ENCODE measurements at regions not wholly inside any gene's neighbourhood (a gene's known extent, or its start where the extent isn't known, plus 50 kb on each side); places are given as distances from the start of the nearest gene placed in this dataset.
"Not testable (repeated sequence)": the region's sequence is repeated elsewhere in the genome, so short reads cannot be mapped to it uniquely, and the experiment has no call there.

DNA sequence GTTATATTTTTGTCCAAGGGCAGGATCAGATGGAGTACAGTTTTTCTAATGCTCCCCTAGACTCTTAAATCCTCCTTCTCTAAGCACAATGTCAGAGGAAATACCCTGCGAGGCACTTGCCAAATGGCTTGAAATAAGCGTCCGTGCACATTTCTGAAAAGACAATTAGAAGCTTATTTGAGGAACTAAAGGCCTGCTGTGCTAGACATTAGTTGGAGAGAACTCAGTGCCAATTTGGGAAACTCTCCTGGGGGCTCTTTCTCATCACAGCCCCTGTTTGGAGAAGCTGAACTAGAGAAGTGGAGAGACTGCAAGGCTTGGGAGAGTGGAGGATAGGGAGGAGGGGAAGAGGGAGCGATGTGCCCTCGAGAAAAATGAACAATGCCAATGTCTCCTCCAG lies 247.6 kb upstream of the C2CD4B start:
- no peaks in the 10 kb centered on the region for H3K36me3 ChIP-seq (ENCODE audit: control insufficient read depth, insufficient read depth, low read length)
- TF ChIP-seq, protein P1, sequence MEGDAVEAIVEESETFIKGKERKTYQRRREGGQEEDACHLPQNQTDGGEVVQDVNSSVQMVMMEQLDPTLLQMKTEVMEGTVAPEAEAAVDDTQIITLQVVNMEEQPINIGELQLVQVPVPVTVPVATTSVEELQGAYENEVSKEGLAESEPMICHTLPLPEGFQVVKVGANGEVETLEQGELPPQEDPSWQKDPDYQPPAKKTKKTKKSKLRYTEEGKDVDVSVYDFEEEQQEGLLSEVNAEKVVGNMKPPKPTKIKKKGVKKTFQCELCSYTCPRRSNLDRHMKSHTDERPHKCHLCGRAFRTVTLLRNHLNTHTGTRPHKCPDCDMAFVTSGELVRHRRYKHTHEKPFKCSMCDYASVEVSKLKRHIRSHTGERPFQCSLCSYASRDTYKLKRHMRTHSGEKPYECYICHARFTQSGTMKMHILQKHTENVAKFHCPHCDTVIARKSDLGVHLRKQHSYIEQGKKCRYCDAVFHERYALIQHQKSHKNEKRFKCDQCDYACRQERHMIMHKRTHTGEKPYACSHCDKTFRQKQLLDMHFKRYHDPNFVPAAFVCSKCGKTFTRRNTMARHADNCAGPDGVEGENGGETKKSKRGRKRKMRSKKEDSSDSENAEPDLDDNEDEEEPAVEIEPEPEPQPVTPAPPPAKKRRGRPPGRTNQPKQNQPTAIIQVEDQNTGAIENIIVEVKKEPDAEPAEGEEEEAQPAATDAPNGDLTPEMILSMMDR (IDR thresholded peaks at IDR 0.05; ENCODE audit: insufficient read depth, low read length, poor library complexity, severe bottlenecking) = no peak
- no peak for DNase-seq (ENCODE audit: low read depth)
- no peak overlapping the region for H3K4me3 ChIP-seq (ENCODE audit: low read depth, low read length)
- H3K27me3 ChIP-seq (ENCODE audit: control insufficient read depth, insufficient read depth, low read length) = no peaks in the 10 kb centered on the region

GRCh38 chr15:62413153-62413552 lies 248.1 kb upstream of the C2CD4B start:
- Histone ChIP-seq H3K27me3 (ENCODE audit: control insufficient read depth, insufficient read depth, low read length) (no peaks in the 10 kb centered on the region), H3K36me3 (ENCODE audit: control insufficient read depth, insufficient read depth, low read length) (no peaks in the 10 kb centered on the region), H3K4me3 (ENCODE audit: low read depth, low read length) (no peak overlapping the region)
- no peak for DNase-seq (ENCODE audit: low read depth)
- TF ChIP-seq, protein P1 (IDR thresholded peaks at IDR 0.05; ENCODE audit: insufficient read depth, low read length, poor library complexity, severe bottlenecking) = no peak

GRCh38 chr15:62413786-62414185 lies 248.7 kb upstream of the C2CD4B start:
- Histone ChIP-seq H3K27me3 (ENCODE audit: control insufficient read depth, insufficient read depth, low read length) (no peaks in the 10 kb centered on the region), H3K36me3 (ENCODE audit: control insufficient read depth, insufficient read depth, low read length) (no peaks in the 10 kb centered on the region), H3K4me3 (ENCODE audit: low read depth, low read length) (no peak overlapping the region)
- TF ChIP-seq, protein P1 (IDR thresholded peaks at IDR 0.05; ENCODE audit: insufficient read depth, low read length, poor library complexity, severe bottlenecking) = no peak
- DNase-seq (ENCODE audit: low read depth) = no peak

GRCh38 chr15:62415498-62415897 lies 250.4 kb upstream of the C2CD4B start:
- Histone ChIP-seq H3K4me3 (ENCODE audit: low read depth, low read length) (no peak overlapping the region), H3K27me3 (ENCODE audit: control insufficient read depth, insufficient read depth, low read length) (no peaks in the 10 kb centered on the region), H3K36me3 (ENCODE audit: control insufficient read depth, insufficient read depth, low read length) (no peaks in the 10 kb centered on the region)
- TF ChIP-seq, protein P1 (IDR thresholded peaks at IDR 0.05; ENCODE audit: insufficient read depth, low read length, poor library complexity, severe bottlenecking) = no peak
- no peak for DNase-seq (ENCODE audit: low read depth)

DNA sequence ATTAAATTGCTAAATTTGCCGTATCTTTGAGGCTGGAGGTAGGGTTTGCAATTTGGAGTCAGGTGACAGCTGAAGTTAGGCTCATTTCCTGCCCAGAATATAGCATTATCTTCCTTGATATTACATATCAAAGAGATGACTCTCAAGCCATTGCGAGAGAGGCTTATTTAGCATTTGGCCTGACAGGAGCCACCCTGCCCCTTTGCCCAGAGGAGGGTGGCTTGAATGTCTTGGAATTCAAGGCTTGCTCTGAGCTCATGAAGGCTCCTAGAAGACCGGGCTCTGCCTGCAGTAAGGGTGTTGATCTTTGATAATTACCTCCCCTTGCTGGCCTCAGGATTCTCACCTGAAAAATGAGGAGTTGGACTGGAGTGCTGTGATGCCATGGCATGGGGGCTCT lies 251.4 kb upstream of the C2CD4B start:
- no peak for DNase-seq (ENCODE audit: low read depth)
- H3K27me3 ChIP-seq (ENCODE audit: control insufficient read depth, insufficient read depth, low read length) = no peaks in the 10 kb centered on the region
- H3K36me3 ChIP-seq (ENCODE audit: control insufficient read depth, insufficient read depth, low read length) = no peaks in the 10 kb centered on the region
- TF ChIP-seq, protein P1 (IDR thresholded peaks at IDR 0.05; ENCODE audit: insufficient read depth, low read length, poor library complexity, severe bottlenecking) = no peak
- H3K4me3 ChIP-seq (ENCODE audit: low read depth, low read length) = no peak overlapping the region

- DNase-seq (ENCODE audit: low read depth) = peak; percentile 16
- Histone ChIP-seq H3K36me3 (ENCODE audit: control insufficient read depth, insufficient read depth, low read length) (no peaks in the 10 kb centered on the region), H3K27me3 (ENCODE audit: control insufficient read depth, insufficient read depth, low read length) (no peaks in the 10 kb centered on the region), H3K4me3 (ENCODE audit: low read depth, low read length) (no peak overlapping the region)
- TF ChIP-seq, protein P1 (IDR thresholded peaks at IDR 0.05; ENCODE audit: insufficient read depth, low read length, poor library complexity, severe bottlenecking) = no peak
Measured at GRCh38 chr15:62417439-62417838, 252.4 kb upstream of the C2CD4B start.

DNA sequence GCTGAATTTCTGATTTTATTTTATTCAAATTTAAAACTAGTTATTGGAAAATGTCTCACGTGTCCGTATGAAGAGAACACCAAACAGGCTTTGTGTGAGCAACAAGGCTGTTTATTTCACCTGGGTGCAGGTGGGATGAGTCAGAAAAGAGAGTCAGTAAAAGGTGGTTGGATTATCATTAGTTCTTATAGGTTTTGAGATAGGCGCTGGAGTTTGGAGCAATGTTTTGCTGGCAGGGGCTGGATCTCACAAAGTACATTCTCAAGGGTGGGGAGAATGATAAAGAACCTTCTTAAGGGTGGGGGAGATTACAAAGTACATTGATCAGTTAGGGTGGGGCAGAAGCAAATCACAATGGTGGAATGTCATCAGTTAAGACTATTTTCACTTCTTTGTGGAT lies 253.4 kb upstream of the C2CD4B start:
- DNase-seq (ENCODE audit: low read depth); H3K4me3 ChIP-seq (ENCODE audit: low read depth, low read length); H3K36me3 ChIP-seq (ENCODE audit: control insufficient read depth, insufficient read depth, low read length); H3K27me3 ChIP-seq (ENCODE audit: control insufficient read depth, insufficient read depth, low read length): not testable (repeated sequence)

Data from kidney epithelial cell (primary cell).